Caco-2 (cell line): ENCODE measurements at regions not wholly inside any gene's neighbourhood (a gene's known extent, or its start where the extent isn't known, plus 50 kb on each side); places are given as distances from the start of the nearest gene placed in this dataset.

Experiments used
- BruUV-seq: library from RNA; stranded (reverse); fragments of 400-500 nt; replicated peaks from 2 replicates; lab custom pipeline; 2021; lab: Mats Ljungman, UMichigan
- CTCF ChIA-PET: fragments of 300-600 bp; sonication (Branson Sonifier 250); formaldehyde crosslinking; loops from one replicate; lab custom pipeline; 2022; ENCODE audit warnings: antibody characterized with exemption; lab: Charles Lee
- POLR2A ChIA-PET: fragments of 300-600 bp; sonication (Branson Sonifier 250); formaldehyde crosslinking; loops from one replicate; lab custom pipeline; 2022; ENCODE audit warnings: antibody characterized with exemption; lab: Charles Lee
- DNase-seq, 2 experiments: peaks; one replicate each; pipeline versions ENCODE4 v3.0.0 to v3.0.0-alpha.2; 2020 to 2022
- H3K27me3 ChIP-seq: replicated peaks from 2 replicates; pipeline ENCODE4 v1.6.0; 2011; ENCODE audit warnings: low read length; ENCODE audit not compliant: control insufficient read depth, insufficient read depth
- H3K36me3 ChIP-seq: 2 replicates; pipeline ENCODE4 v1.5.1; 2011; ENCODE audit warnings: low read length; ENCODE audit not compliant: control insufficient read depth, insufficient read depth
- H3K4me1 ChIP-seq: fragments of 250-450 bp; sonication (Bioruptor Pico); 2 replicates; pipeline ENCODE4 v1.5.1; 2020; ENCODE audit warnings: mild to moderate bottlenecking
- H3K4me3 ChIP-seq: 2 replicates; pipeline ENCODE4 v1.5.1; 2011; ENCODE audit warnings: low read depth, mild to moderate bottlenecking, control low read depth, low read length
- H3K9me3 ChIP-seq: fragments of 250-450 bp; sonication (Bioruptor Pico); 2 replicates; pipeline ENCODE4 v1.5.1; 2020; ENCODE audit warnings: mild to moderate bottlenecking, moderate library complexity
- H3K27ac Mint-ChIP-seq: one replicate; pipeline ENCODE4 v1.8.0; 2022; ENCODE audit warnings: mixed read lengths; ENCODE audit not compliant: unreplicated experiment
- H3K27me3 Mint-ChIP-seq: one replicate; pipeline ENCODE4 v1.8.0; 2022; ENCODE audit warnings: mixed read lengths; ENCODE audit not compliant: insufficient read depth, unreplicated experiment
- H3K36me3 Mint-ChIP-seq: one replicate; pipeline ENCODE4 v1.8.0; 2022; ENCODE audit warnings: mild to moderate bottlenecking, mixed read lengths; ENCODE audit not compliant: insufficient read depth, unreplicated experiment
- H3K4me1 Mint-ChIP-seq: one replicate; pipeline ENCODE4 v1.8.0; 2022; ENCODE audit warnings: low read depth, mixed read lengths; ENCODE audit not compliant: unreplicated experiment
- H3K4me3 Mint-ChIP-seq: one replicate; pipeline ENCODE4 v1.8.0; 2022; ENCODE audit warnings: mild to moderate bottlenecking, moderate library complexity, mixed read lengths; ENCODE audit not compliant: unreplicated experiment
- H3K9me3 Mint-ChIP-seq: one replicate; pipeline ENCODE4 v1.8.0; 2022; ENCODE audit warnings: mixed read lengths; ENCODE audit not compliant: unreplicated experiment
- CTCF ChIP-seq, 2 experiments: fragments of 200-600 bp in 1 of 2; IDR thresholded peaks; 1 replicate in 1 of 2; 2 replicates in 1 of 2; pipeline versions ENCODE4 v1.5.1 to v1.8.0; 2011 to 2022; ENCODE audit warnings: antibody characterized with exemption in 1 of 2, control low read depth in 1 of 2, inconsistent platforms in 1 of 2, low read depth in 1 of 2, low read length in 1 of 2, mild to moderate bottlenecking in 1 of 2, moderate library complexity in 1 of 2; ENCODE audit not compliant: insufficient read depth in 1 of 2, severe bottlenecking in 1 of 2, unreplicated experiment in 1 of 2
- intact Hi-C: fragments of 100-400 bp; cut with micrococcal nuclease; formaldehyde crosslinking; loops from one replicate; pipeline ENCODE4 v1.10.0; 2022; ENCODE audit not compliant: unreplicated experiment

GRCh38 chr11:26144911-26145310 lies 187.0 kb upstream of the ANO3 start:
- no peaks in the 10 kb centered on the region for H3K27me3 Mint-ChIP-seq
- DNase-seq = no peak
- Histone ChIP-seq H3K36me3 (no peaks in the 10 kb centered on the region), H3K27me3 (no peaks in the 10 kb centered on the region), H3K9me3 (no peaks in the 10 kb centered on the region), H3K4me3 (no peak overlapping the region), H3K4me1 (no peaks in the 10 kb centered on the region)
- no peaks in the 10 kb centered on the region for H3K9me3 Mint-ChIP-seq
- H3K27ac Mint-ChIP-seq = no peak overlapping the region
- intact Hi-C loops = no loop called here
- H3K4me3 Mint-ChIP-seq = no peak overlapping the region
- no peaks in the 10 kb centered on the region for H3K36me3 Mint-ChIP-seq
- ChIA-PET POLR2A (no interaction called here), CTCF (no interaction called here)
- BruUV-seq = no TSS peak
- no peaks in the 10 kb centered on the region for H3K4me1 Mint-ChIP-seq
- no peak for TF ChIP-seq CTCF (IDR thresholded peaks at IDR 0.05; ENCODE audit: insufficient read depth in 1 of 2, low read depth in 1 of 2, low read length in 1 of 2, severe bottlenecking in 1 of 2, unreplicated experiment in 1 of 2)

- no peaks in the 10 kb centered on the region for H3K36me3 ChIP-seq
- Mint-ChIP-seq H3K4me3 (no peak overlapping the region), H3K9me3 (no peaks in the 10 kb centered on the region), H3K4me1 (no peaks in the 10 kb centered on the region), H3K36me3 (no peaks in the 10 kb centered on the region), H3K27me3 (no peaks in the 10 kb centered on the region), H3K27ac (no peak overlapping the region)
- no peaks in the 10 kb centered on the region for H3K4me1 ChIP-seq
- H3K4me3 ChIP-seq = no peak overlapping the region
- no peak for DNase-seq
- no peaks in the 10 kb centered on the region for H3K9me3 ChIP-seq
- H3K27me3 ChIP-seq = no peaks in the 10 kb centered on the region
- ChIA-PET POLR2A (no interaction called here), CTCF (no interaction called here)
- TF ChIP-seq CTCF (IDR thresholded peaks at IDR 0.05; ENCODE audit: insufficient read depth in 1 of 2, low read depth in 1 of 2, low read length in 1 of 2, severe bottlenecking in 1 of 2, unreplicated experiment in 1 of 2) = no peak
- BruUV-seq = no TSS peak
- intact Hi-C loops = no loop called here
These were observed 182.3 kb upstream of the ANO3 start for GRCh38 chr11:26149585-26149984.

- Histone ChIP-seq H3K27me3 (no peaks in the 10 kb centered on the region), H3K4me1 (no peaks in the 10 kb centered on the region), H3K9me3 (no peaks in the 10 kb centered on the region), H3K4me3 (no peak overlapping the region), H3K36me3 (no peaks in the 10 kb centered on the region)
- no peak overlapping the region for H3K4me3 Mint-ChIP-seq
- H3K9me3 Mint-ChIP-seq = no peaks in the 10 kb centered on the region
- TF ChIP-seq CTCF (IDR thresholded peaks at IDR 0.05; ENCODE audit: insufficient read depth in 1 of 2, low read depth in 1 of 2, low read length in 1 of 2, severe bottlenecking in 1 of 2, unreplicated experiment in 1 of 2) = no peak
- no peak for DNase-seq
- ChIA-PET CTCF (no interaction called here), POLR2A (no interaction called here)
- no peak overlapping the region for H3K27ac Mint-ChIP-seq
- intact Hi-C loops = no loop called here
- H3K4me1 Mint-ChIP-seq = no peaks in the 10 kb centered on the region
- no peaks in the 10 kb centered on the region for H3K27me3 Mint-ChIP-seq
- no TSS peak for BruUV-seq
- H3K36me3 Mint-ChIP-seq = no peaks in the 10 kb centered on the region
These were observed 181.9 kb upstream of the ANO3 start for GRCh38 chr11:26150031-26150430.
